DMS 273 (cell line): ENCODE measurements at regions not wholly inside any gene's neighbourhood (a gene's known extent, or its start where the extent isn't known, plus 50 kb on each side); places are given as distances from the start of the nearest gene placed in this dataset.
A peak's percentile ranks its signal among the peaks of the same experiment; 100 is the strongest.

Source experiments
- DNase-seq: peaks from one replicate; lab custom pipeline; 2025; ENCODE audit not compliant: unreplicated experiment; lab: John Stamatoyannopoulos, UW

DNA sequence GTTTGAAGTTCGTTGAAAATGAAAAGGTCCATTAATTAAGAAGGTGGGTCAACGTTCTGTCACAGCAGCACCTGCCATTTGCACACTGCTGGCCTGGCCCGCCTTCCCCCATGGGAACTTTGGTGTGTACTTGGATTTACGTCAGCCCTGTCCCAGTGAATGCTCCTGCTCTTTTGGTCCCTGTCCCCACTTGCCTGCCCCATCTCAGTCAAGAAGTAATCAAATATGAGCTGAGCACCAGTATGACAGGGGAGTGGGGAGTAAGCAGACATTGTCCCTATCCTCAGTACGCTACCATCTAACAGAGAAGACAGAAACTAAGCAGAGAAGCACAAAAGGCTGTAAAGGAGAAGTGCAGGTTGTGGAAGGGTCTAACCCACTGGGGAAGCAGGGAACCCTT lies 65.1 kb downstream of the SLC4A3 start:
- no peak for DNase-seq

GRCh38 chr2:219695145-219695709 lies 67.8 kb downstream of the SLC4A3 start:
- DNase-seq: no peak

- no peak for DNase-seq
Observed at GRCh38 chr2:219697811-219698747, 70.6 kb downstream of the SLC4A3 start.

- DNase-seq: no peak
Observed at GRCh38 chr2:219698748-219699439, 71.5 kb downstream of the SLC4A3 start.

DNA sequence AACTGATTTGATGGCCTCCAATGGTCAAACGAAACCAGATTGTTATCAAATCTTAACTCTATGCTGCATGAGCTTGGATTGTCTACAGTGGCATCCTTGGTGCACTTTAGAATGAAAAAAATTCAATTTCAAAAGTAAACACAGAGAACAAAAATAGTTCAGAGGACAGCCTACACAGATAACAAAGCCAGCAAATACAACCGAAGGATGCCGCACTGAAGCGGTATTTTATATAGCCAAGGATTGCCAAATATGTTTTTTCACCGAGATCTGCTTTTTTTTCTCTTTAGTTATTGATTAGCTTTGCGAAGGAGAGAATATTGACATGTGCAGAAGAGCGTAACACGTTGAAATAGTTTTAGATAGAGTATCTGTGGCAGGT lies 72.0 kb downstream of the SLC4A3 start:
- DNase-seq: no peak

DNA sequence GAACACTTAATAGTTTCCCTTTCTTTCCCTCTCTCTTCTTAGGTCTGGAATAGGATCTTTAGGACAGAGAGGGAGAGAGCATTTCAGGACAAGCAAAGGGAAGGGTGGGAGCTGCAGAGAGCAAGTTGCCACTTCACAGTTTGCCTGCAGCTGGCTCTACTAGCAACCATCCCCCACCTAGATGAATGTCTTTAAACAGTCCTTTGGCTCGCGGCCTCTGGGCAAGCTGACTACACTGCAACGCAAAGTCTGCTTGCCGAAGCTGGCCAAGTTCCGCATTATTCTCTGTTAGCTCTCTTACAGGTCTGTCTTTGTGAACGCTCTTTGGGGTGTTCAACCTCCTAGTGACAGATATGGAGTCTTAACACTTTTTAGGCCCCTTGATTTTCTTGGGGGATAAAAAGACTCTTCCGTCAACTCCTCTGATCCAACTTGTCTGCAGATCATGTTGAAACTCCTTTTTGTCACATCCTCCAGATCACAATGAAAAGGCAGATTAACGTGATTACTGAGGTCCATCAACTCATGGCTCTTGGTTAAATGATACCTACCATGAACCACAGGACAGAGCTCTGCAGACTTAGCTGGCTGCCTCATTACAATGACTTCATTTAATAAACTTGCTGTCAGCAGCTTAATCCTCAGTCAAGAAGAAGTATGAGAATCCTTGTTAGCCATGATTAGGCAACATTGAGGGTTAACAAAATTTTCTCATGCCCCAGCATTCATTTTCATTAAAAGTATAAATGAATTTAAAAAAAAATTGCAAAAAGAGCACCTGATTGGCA lies 74.6 kb downstream of the SLC4A3 start:
- no peak for DNase-seq

GRCh38 chr2:219702796-219703545 lies 75.5 kb downstream of the SLC4A3 start:
- no peak for DNase-seq

GRCh38 chr2:219704878-219705277 lies 77.4 kb downstream of the SLC4A3 start:
- DNase-seq: no peak

GRCh38 chr2:219706823-219707281 lies 79.4 kb downstream of the SLC4A3 start:
- no peak for DNase-seq

DNA sequence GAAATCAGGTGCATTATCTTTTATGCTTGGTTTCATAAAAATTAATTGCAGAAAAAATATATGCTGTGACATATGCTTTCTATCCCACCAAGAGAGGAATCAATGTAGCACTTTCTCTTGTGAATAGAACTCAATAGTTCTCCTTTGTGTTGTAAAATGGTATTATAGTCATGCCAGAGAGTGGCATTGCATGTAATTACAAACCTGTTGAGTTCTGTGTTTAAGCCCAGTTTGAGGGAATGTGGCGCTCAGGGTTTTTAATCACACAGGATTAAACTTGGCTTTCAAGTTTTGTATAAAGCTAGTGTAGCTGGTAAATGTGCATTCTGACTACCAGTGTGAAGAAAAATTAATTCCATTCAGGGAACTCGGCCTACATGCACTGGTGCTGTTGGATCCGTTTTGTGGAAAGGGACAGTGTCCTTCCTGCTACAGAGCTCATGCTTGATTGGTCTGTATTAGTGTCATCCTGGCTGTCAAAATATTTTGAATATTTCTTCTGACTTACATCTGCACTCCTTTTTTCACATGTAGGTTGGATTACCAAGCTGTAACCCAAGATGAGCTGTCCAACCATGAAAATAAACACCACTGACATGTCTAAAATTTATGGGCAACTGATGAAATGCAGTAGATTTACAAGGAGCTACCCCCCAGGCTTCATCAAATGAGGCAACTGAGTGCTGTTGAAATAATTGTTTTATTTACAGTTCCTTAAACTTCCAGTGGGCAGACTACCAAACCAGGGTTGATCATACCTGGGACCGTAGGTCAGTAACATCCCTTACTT lies 80.3 kb downstream of the SLC4A3 start:
- no peak for DNase-seq

- peak; percentile 38 for DNase-seq
Observed at GRCh38 chr2:219709331-219709761, 81.9 kb downstream of the SLC4A3 start.

DNA sequence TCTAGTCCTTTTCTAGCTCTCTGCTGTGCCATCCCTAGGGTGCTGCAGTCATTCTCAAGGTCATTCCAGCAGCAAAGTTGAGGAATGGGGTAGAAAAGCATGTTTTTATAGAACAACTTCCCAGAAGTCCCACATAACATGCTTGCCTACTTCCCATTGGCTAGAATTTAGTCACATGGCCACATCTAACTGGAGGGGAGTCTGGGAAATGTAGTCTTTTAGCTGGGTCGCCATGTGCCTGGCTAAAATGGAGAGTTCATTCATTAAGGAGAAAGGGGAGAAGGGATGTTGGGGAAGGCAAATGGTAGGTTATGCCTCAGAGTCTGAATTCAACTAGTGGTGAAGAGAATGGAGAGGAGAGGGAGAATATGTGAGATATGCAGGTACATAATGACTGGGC lies 85.7 kb downstream of the SLC4A3 start:
- DNase-seq: peak; percentile 79

- DNase-seq: no peak
Observed at GRCh38 chr2:219714681-219715400, 87.4 kb downstream of the SLC4A3 start.

- DNase-seq: no peak
Observed at GRCh38 chr2:219718066-219718465, 90.6 kb downstream of the SLC4A3 start.

DNA sequence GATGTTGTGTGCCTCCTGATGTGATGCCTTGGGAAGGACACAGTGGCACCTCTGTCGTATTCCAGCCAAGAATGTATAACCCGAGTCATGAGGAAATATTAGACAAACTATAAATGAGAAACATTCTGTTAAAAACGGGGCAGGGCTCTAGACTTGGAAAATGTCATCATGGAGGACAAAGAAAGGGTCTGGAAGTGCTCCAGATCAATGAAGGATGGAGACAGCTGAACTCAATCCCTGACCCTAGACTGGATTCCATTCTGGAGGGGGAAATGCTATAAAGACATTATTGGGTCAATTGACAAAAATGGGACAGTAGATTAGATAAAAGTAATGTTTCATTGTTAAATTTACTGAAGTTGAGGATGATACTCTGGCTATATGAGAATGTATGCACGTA lies 92.1 kb downstream of the SLC4A3 start:
- DNase-seq: no peak

DNA sequence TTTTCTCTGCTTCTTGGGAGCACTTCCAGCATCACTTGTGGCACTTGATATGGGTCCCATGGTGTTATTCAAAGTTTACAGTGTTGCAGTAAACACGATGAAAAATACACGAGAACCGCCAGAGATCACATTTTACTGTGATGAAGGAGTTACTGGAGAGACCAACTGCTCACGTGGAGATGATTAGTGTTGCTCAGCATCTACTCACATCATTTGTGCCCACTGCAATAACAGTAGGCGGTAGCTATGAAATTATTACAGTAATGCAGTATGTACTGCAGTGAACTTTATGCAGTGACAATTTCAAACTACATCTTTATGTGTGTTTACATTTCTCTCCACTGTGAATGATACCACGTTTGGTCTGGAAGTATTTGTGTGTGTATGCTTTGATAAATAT lies 93.5 kb downstream of the SLC4A3 start:
- no peak for DNase-seq

DNA sequence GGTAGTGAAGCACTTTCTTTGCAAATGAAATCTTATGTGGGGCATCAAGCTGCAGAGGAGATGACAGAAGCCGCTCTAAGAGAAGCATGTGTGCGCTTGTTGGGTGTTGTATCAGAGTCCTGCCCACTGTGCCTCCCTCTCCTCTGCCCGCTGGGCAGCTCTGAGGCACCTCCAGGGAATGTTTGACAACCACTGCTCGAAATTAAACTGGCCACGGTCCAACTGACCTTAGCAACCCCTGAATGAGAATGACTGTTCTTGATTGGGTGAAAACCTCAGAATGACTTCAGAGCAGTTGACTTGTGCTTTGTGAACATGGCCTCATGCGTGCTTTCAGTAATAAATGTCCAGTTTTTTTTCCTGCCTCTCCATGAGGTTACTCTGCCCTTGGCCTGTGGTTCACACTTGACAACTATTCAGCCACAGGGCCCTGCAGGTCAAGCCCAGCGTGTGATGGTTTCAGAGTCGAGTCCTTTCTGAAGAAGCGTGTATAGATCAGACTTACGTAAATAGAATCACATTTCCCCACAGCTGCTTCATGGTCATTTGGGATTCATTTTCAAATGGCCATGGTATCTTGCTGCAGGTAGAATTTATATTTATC lies 94.9 kb downstream of the SLC4A3 start:
- no peak for DNase-seq

DNA sequence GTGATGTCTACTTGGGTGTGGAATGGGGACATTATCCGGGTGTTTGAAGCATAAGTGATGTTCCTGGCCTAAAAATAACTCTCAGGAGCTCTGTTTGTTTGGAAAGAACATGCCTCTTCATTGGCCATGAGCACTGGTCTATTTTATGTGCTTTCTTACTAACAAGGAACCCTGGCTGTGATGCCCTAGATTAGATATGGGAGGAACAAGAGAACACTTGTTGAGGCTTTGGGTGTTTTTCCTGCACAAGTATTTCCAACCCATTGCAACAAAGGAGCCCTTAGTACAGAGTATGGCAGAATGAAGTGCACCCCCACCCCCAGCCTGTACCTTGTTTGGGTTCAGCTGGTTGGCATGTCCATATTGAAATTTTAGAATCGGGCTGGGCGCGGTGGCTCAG lies 95.9 kb downstream of the SLC4A3 start:
- DNase-seq: no peak

DNA sequence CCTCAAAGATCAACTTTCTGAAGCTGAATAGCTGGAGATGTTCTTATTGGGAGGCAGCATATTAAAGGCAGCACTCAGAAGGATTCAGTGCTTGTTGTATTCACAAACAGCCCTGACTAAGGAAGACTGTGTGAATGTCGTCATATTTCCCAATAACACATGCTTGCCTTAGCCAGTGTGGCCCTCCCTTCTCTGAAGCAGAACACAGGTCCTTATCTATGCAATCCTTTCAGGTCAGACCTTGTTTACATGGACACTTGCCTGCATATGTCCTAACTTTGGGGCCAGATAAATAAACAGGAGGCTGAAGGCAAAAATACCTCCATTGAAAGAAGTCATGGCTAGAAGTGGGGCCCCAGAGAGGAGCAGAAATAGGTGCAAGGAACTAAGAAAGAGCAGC lies 97.2 kb downstream of the SLC4A3 start:
- DNase-seq: no peak
